ENCODE measurements at regions not wholly inside any gene's neighbourhood (a gene's known extent, or its start where the extent isn't known, plus 50 kb on each side); places are given as distances from the start of the nearest gene placed in this dataset.

DNA sequence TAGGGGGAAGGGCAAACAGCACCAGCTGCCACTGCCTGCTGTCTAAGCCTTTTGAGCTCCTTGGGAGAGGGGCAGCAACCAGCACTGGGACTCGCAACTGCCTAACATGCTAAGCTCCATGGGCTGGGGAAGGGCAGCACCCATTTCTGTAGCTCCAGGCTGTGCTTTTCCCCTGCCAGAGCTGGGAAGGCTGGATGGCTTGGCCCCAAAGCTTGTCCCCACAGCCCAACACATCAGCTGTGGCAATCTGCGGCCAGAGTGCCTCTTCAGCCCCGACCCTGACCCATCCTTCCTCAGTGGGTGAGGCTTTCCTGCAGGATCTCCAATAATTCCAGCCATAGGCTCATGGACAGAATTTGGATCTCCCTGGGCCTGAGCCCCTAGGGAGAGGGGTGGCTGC lies 551.3 kb downstream of the TMEM135 start:
- no peak for TF ChIP-seq GATA2 (IDR thresholded peaks at IDR 0.05; ENCODE audit: low read depth, low read length)
- no peak for TF ChIP-seq GATA3 (IDR thresholded peaks at IDR 0.05; ENCODE audit: low read depth, low read length)
